WERI-Rb-1 (cell line): ENCODE measurements at regions not wholly inside any gene's neighbourhood (a gene's known extent, or its start where the extent isn't known, plus 50 kb on each side); places are given as distances from the start of the nearest gene placed in this dataset.

ENCODE experiments used
- DNase-seq: peaks from one replicate; pipeline ENCODE4 v3.0.0-alpha.2; 2020
- H3K27ac ChIP-seq: fragments of 250-450 bp; sonication (Bioruptor Pico); 2 replicates; pipeline ENCODE4 v1.5.1; 2020; ENCODE audit warnings: mild to moderate bottlenecking, moderate library complexity
- H3K27me3 ChIP-seq: fragments of 250-450 bp; sonication (Bioruptor Pico); 2 replicates; pipeline ENCODE4 v1.5.1; 2021; ENCODE audit warnings: mild to moderate bottlenecking, low read depth, moderate library complexity; ENCODE audit not compliant: insufficient read depth, severe bottlenecking
- H3K36me3 ChIP-seq: fragments of 250-450 bp; sonication (Bioruptor Pico); 2 replicates; pipeline ENCODE4 v1.5.1; 2020; ENCODE audit warnings: mild to moderate bottlenecking, moderate library complexity
- H3K4me3 ChIP-seq: 2 replicates; pipeline ENCODE4 v1.5.1; 2011; ENCODE audit warnings: low read depth, mild to moderate bottlenecking, control low read depth, low read length
- H3K9me3 ChIP-seq: fragments of 250-450 bp; sonication (Bioruptor Pico); 2 replicates; pipeline ENCODE4 v1.5.1; 2021; ENCODE audit warnings: mild to moderate bottlenecking, moderate library complexity; ENCODE audit not compliant: severe bottlenecking
- TF ChIP-seq, protein P1 (sequence below): IDR thresholded peaks from 2 replicates; pipeline ENCODE4 v1.5.1; 2011; ENCODE audit warnings: low read depth, mild to moderate bottlenecking, control low read depth, inconsistent platforms, low read length

DNA sequence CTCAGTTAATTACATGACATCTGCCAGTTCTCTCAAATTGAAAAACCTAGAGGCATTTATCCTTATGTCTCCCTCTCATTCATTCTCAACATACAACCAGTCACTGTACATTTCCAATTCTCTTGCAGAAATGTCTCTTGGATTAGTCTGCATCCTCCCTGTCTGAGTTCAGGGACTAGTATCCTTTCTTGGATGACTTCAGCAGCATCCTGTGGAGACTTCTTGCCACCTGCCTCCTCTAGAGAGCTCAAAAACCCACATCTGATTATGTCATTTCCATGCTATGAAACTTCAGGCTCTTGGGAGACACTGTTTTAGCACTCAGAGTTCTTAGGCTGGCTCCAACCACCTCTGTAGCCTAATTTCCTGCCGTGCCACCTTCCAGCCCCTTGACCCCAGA lies 515.1 kb upstream of the DIPK2B start:
- Histone ChIP-seq H3K4me3 (no peak overlapping the region), H3K9me3 (no peaks in the 10 kb centered on the region), H3K27me3 (peaks cover 2% of the 10 kb centered on the region), H3K27ac (no peak overlapping the region), H3K36me3 (no peaks in the 10 kb centered on the region)
- DNase-seq: no peak
- TF ChIP-seq, protein P1, sequence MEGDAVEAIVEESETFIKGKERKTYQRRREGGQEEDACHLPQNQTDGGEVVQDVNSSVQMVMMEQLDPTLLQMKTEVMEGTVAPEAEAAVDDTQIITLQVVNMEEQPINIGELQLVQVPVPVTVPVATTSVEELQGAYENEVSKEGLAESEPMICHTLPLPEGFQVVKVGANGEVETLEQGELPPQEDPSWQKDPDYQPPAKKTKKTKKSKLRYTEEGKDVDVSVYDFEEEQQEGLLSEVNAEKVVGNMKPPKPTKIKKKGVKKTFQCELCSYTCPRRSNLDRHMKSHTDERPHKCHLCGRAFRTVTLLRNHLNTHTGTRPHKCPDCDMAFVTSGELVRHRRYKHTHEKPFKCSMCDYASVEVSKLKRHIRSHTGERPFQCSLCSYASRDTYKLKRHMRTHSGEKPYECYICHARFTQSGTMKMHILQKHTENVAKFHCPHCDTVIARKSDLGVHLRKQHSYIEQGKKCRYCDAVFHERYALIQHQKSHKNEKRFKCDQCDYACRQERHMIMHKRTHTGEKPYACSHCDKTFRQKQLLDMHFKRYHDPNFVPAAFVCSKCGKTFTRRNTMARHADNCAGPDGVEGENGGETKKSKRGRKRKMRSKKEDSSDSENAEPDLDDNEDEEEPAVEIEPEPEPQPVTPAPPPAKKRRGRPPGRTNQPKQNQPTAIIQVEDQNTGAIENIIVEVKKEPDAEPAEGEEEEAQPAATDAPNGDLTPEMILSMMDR: no peak

DNA sequence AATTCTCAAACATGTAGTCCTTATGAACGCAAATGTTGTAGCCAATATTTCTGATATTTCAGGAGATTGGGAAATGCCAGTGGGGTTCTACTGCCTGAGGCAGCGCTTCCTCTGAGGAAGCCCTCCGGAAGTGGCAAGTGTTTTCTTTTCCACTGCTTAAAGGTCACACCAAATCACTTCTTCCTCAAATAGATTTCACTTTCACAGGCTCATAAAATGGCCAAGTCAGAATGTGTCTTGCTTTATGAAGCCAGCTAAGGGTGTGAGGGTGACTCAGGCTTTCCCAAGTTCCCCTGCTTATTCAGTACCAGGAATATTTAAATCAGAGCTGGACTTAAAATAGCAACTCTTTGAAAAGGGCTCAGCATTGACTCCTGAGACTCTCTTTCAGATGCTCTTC lies 514.2 kb upstream of the DIPK2B start:
- no peak for DNase-seq
- no peak overlapping the region for H3K4me3 ChIP-seq
- TF ChIP-seq, protein P1: no peak
- H3K27ac ChIP-seq: no peak overlapping the region
- H3K9me3 ChIP-seq: no peaks in the 10 kb centered on the region
- H3K36me3 ChIP-seq: no peaks in the 10 kb centered on the region
- H3K27me3 ChIP-seq: peaks cover 2% of the 10 kb centered on the region

DNA sequence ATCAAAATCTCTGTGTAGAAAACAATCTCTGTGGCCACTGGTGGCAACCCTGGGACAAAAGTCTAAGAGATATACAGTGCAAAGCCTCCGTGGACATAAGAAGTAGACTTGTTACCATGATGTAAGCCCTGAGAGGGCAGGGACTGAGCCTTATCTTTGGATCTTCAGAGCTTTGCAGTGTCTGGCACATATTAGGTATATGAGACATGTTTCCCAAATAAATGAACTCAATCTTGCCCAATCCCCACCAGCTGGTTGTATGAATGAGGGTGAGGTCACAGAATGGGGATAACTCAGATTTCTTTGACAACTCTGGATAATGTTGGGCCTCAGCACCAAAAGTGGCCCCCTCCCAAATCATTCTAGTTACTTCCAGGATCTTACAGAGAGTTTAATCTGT lies 511.4 kb upstream of the DIPK2B start:
- Histone ChIP-seq H3K36me3 (no peaks in the 10 kb centered on the region), H3K9me3 (no peaks in the 10 kb centered on the region), H3K27me3 (peaks cover 2% of the 10 kb centered on the region), H3K4me3 (no peak overlapping the region), H3K27ac (no peak overlapping the region)
- no peak for DNase-seq
- TF ChIP-seq, protein P1: no peak

DNA sequence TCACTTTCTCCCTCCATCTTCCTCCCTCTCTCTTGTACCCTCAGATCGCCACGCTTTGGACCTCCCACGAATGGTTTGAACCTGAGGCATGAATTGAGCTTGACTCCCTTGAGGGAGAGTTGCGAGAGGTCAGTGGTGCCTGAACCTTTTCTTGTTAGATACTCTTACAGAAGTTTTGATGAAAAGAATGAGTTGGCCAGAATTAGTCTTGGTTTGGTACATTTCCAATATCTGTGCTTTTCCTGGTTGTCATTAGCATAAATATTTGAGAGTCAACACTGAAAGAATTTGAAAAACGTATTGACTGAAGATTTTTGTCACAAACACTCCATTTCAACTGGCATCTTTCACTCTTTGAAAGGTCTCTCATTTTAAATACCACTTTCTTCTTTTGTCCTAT lies 510.6 kb upstream of the DIPK2B start:
- TF ChIP-seq, protein P1: no peak
- Histone ChIP-seq H3K36me3 (no peaks in the 10 kb centered on the region), H3K27me3 (peaks cover 5% of the 10 kb centered on the region), H3K9me3 (no peaks in the 10 kb centered on the region), H3K27ac (no peak overlapping the region), H3K4me3 (no peak overlapping the region)
- DNase-seq: no peak

DNA sequence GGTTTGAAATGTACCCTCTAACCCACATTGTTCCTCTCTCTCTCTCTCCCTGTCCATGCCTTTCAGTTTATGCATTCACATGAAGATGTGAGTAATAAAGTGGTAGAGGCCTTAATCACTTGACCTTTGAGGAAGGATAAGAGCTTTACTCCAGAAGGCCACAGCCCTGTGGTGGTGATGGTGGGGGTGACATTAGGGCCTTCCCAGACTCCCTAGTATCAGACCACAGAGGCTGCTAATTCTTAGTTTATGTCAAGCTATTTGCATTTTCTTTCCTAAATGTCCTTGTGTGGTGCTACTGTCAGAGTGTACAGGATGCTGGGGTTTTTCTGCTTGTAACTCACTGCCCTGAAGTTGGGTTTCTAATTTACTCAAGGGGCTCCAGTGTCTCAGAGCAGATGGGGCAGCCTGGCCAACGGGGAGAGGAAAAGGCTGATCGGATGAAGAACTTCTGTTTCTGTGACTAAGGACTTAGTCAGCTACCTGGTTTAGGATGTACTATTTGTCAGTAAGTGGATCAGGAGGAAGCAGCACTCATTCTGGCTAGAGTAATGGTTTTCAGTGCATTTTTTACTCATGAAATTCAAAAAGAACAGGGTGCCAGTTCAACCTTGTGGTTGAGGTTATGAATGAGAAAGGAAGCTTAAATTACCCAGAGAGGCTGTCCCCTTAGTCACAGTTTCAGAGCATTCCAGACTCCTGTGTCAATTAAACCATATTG lies 509.6 kb upstream of the DIPK2B start:
- H3K27ac ChIP-seq: no peak overlapping the region
- TF ChIP-seq, protein P1: no peak
- H3K9me3 ChIP-seq: no peaks in the 10 kb centered on the region
- peaks cover 8% of the 10 kb centered on the region for H3K27me3 ChIP-seq
- DNase-seq: no peak
- H3K36me3 ChIP-seq: no peaks in the 10 kb centered on the region
- H3K4me3 ChIP-seq: no peak overlapping the region

DNA sequence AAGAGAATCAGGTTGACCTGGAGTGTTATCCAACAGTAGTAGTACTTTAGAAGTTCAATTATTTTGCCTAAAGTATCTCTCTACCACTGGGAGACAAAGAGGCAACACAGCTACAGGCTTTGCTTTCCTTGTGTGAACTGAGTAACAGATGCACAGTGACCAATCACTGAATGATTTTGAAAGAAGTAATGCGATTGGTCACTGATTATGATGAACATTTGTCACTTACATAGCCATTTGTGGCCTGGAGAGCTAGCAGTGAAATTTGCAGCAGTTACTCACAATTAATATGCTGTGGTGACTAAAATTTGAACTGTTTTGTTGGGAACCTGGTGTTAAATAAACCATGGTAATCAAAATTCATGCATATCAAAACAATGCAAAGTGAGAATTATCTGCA lies 508.7 kb upstream of the DIPK2B start:
- H3K9me3 ChIP-seq: no peaks in the 10 kb centered on the region
- TF ChIP-seq, protein P1: no peak
- H3K36me3 ChIP-seq: no peaks in the 10 kb centered on the region
- H3K27ac ChIP-seq: no peak overlapping the region
- H3K27me3 ChIP-seq: peaks cover 8% of the 10 kb centered on the region
- H3K4me3 ChIP-seq: no peak overlapping the region
- no peak for DNase-seq
